ENCODE measurements at regions not wholly inside any gene's neighbourhood (a gene's known extent, or its start where the extent isn't known, plus 50 kb on each side); places are given as distances from the start of the nearest gene placed in this dataset.

GRCh38 chr3:34203386-34203785, 405.0 kb downstream of the PDCD6IP start:
- peak overlapping the region; percentile 39 for H3K4me3 Mint-ChIP-seq
- peak overlapping the region; percentile 79 for H3K27ac Mint-ChIP-seq
- Histone ChIP-seq H2AFZ (ENCODE audit: insufficient read depth, low read depth, low read length, poor library complexity, severe bottlenecking) (no peak overlapping the region), H3K9ac (ENCODE audit: low read length) (no peak overlapping the region), H3K27ac (ENCODE audit: low read length in 2 of 2) (no peak overlapping the region), H3K4me1 (ENCODE audit: control insufficient read depth in 2 of 2, insufficient read depth in 2 of 2, low read length in 2 of 2) (peaks cover 36 to 42% of the 10 kb centered on the region in 2 donors), H3K27me3 (replicated peaks in 1 of 4; ENCODE audit: control extremely low read depth in 1 of 4, control insufficient read depth in 3 of 4, insufficient read depth in 4 of 4, low read length in 3 of 4) (no peaks in the 10 kb centered on the region), H3K9me3 (ENCODE audit: control extremely low read depth in 1 of 3, control insufficient read depth in 2 of 3, insufficient read depth in 1 of 3, low read length in 2 of 3) (peaks cover 0 to 15% (median 5%) of the 10 kb centered on the region in 3 donors), H3K4me2 (replicated peaks; ENCODE audit: low read depth, low read length, poor library complexity, severe bottlenecking) (no peak overlapping the region), H3K79me2 (ENCODE audit: control insufficient read depth, insufficient read depth, low read length) (no peaks in the 10 kb centered on the region), H3K36me3 (replicated peaks in 1 of 2; ENCODE audit: control extremely low read depth in 1 of 2, control insufficient read depth in 1 of 2, extremely low read depth in 1 of 2, insufficient read depth in 2 of 2, low read length in 1 of 2) (no peaks in the 10 kb centered on the region), H3K4me3 (ENCODE audit: control extremely low read depth in 1 of 5, extremely low read depth in 1 of 5, insufficient read depth in 1 of 5, low read depth in 2 of 5, low read length in 4 of 5) (no peak overlapping the region), H4K20me1 (ENCODE audit: control insufficient read depth, insufficient read depth, low read length, poor library complexity, severe bottlenecking) (no peaks in the 10 kb centered on the region)
- POLR2A ChIA-PET = no interaction called here
- ATAC-seq (ENCODE audit: low read depth) (no peak), DNase-seq (no peak)
- CTCF ChIA-PET = interaction anchor here (1.2 kb wide), 1 partner anchor 57 kb away, joined by 3 read pairs; no protein-coding TSS in a partner anchor
- intact Hi-C loops (cut with micrococcal nuclease) = loop anchor here (5.0 kb wide), 1 partner anchor 96 kb away; no protein-coding TSS in a partner anchor
- no peaks in the 10 kb centered on the region for H3K27me3 Mint-ChIP-seq
- no peaks in the 10 kb centered on the region for H3K9me3 Mint-ChIP-seq (ENCODE audit: insufficient read depth)
- 92% methylated on average over 2 of the region's 4 CpGs for WGBS (ENCODE audit: insufficient coverage)
- H3K4me1 Mint-ChIP-seq = peaks cover 65% of the 10 kb centered on the region
- TF ChIP-seq EZH2 (IDR thresholded peaks at IDR 0.05; ENCODE audit: borderline replicate concordance, insufficient read depth, low read depth, low read length, poor library complexity, severe bottlenecking) (no peak), CTCF (IDR thresholded peaks at IDR 0.05) (no peak)

- H3K27ac Mint-ChIP-seq = no peak overlapping the region
- peaks cover 0 to 7% (median 0%) of the 10 kb centered on the region in 3 donors for H3K9me3 ChIP-seq (ENCODE audit: control extremely low read depth in 1 of 3, control insufficient read depth in 2 of 3, insufficient read depth in 1 of 3, low read length in 2 of 3)
- H4K20me1 ChIP-seq (ENCODE audit: control insufficient read depth, insufficient read depth, low read length, poor library complexity, severe bottlenecking) = no peaks in the 10 kb centered on the region
- ChIA-PET POLR2A (no interaction called here), CTCF (no interaction called here)
- H3K4me1 ChIP-seq (ENCODE audit: control insufficient read depth in 2 of 2, insufficient read depth in 2 of 2, low read length in 2 of 2) = peaks cover 13 to 14% of the 10 kb centered on the region in 2 donors
- ATAC-seq (ENCODE audit: low read depth) (no peak), DNase-seq (no peak)
- H3K9ac ChIP-seq (ENCODE audit: low read length) = no peak overlapping the region
- H3K27me3 Mint-ChIP-seq = no peaks in the 10 kb centered on the region
- no peaks in the 10 kb centered on the region for H3K27me3 ChIP-seq (replicated peaks in 1 of 4; ENCODE audit: control extremely low read depth in 1 of 4, control insufficient read depth in 3 of 4, insufficient read depth in 4 of 4, low read length in 3 of 4)
- no peak overlapping the region for H3K27ac ChIP-seq (ENCODE audit: low read length in 2 of 2)
- 100% methylated on average over 2 of the region's 2 CpGs for WGBS (ENCODE audit: insufficient coverage)
- intact Hi-C loops (cut with micrococcal nuclease) = no loop called here
- no peaks in the 10 kb centered on the region for H3K36me3 ChIP-seq (replicated peaks in 1 of 2; ENCODE audit: control extremely low read depth in 1 of 2, control insufficient read depth in 1 of 2, extremely low read depth in 1 of 2, insufficient read depth in 2 of 2, low read length in 1 of 2)
- no peak overlapping the region for H2AFZ ChIP-seq (ENCODE audit: insufficient read depth, low read depth, low read length, poor library complexity, severe bottlenecking)
- no peaks in the 10 kb centered on the region for H3K79me2 ChIP-seq (ENCODE audit: control insufficient read depth, insufficient read depth, low read length)
- no peak overlapping the region for H3K4me3 ChIP-seq (ENCODE audit: control extremely low read depth in 1 of 5, extremely low read depth in 1 of 5, insufficient read depth in 1 of 5, low read depth in 2 of 5, low read length in 4 of 5)
- peaks cover 37% of the 10 kb centered on the region for H3K4me1 Mint-ChIP-seq
- H3K9me3 Mint-ChIP-seq (ENCODE audit: insufficient read depth) = no peaks in the 10 kb centered on the region
- TF ChIP-seq CTCF (IDR thresholded peaks at IDR 0.05) (no peak), EZH2 (IDR thresholded peaks at IDR 0.05; ENCODE audit: borderline replicate concordance, insufficient read depth, low read depth, low read length, poor library complexity, severe bottlenecking) (no peak)
- no peak overlapping the region for H3K4me2 ChIP-seq (replicated peaks; ENCODE audit: low read depth, low read length, poor library complexity, severe bottlenecking)
- H3K4me3 Mint-ChIP-seq = no peak overlapping the region
Observed at GRCh38 chr3:34207002-34207401, 408.6 kb downstream of the PDCD6IP start.
